Gastroesophageal sphincter (tissue), 3 donors: ENCODE measurements at regions not wholly inside any gene's neighbourhood (a gene's known extent, or its start where the extent isn't known, plus 50 kb on each side); places are given as distances from the start of the nearest gene placed in this dataset.

Experiments
- EP300 ChIP-seq: sonication (generic); formaldehyde crosslinking; IDR thresholded peaks from one replicate; pipeline ENCODE4 v1.6.1; 2017; ENCODE audit warnings: antibody characterized with exemption, mild to moderate bottlenecking
- POLR2A ChIP-seq, 2 donors: fragments of 450-650 bp; IDR thresholded peaks; one replicate each; pipeline ENCODE4 v1.6.1; 2017; ENCODE audit warnings: antibody characterized with exemption in 2 of 2, mild to moderate bottlenecking in 2 of 2, moderate library complexity in 1 of 2
- POLR2AphosphoS5 ChIP-seq: sonication (generic); formaldehyde crosslinking; IDR thresholded peaks from one replicate; pipeline ENCODE4 v1.6.1; 2017; ENCODE audit warnings: antibody characterized with exemption
- TF ChIP-seq, protein P1 (sequence below), 4 experiments: fragments of 200-600 bp in 2 of 4; fragments of 450-650 bp in 2 of 4; sonication (generic) in 1 of 4; IDR thresholded peaks; one replicate each; pipeline ENCODE4 v1.5.1; 2017 to 2019; ENCODE audit warnings: antibody characterized with exemption in 4 of 4, mild to moderate bottlenecking in 2 of 4, moderate library complexity in 2 of 4

DNA sequence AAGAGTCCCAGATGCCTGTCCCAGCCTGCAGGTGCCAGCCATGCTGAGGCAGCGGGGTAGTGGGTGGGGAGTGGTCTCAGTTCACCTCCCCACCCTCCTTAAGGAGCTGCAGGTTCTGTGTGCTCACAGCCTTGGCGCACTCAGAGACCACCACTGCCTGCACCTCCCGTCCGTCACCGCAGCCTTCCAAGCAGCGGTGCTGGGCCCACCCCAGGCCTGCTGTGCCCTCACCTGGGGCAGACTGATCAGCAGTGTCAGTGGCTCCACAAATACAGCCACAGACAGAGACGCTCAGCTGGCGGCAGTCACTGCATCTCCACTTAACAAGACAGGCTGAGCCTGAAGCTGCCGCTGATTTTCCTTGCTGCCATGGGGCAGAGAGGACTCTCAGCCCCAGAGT, 120.2 kb downstream of the RFLNA start:
- TF ChIP-seq, protein P1, sequence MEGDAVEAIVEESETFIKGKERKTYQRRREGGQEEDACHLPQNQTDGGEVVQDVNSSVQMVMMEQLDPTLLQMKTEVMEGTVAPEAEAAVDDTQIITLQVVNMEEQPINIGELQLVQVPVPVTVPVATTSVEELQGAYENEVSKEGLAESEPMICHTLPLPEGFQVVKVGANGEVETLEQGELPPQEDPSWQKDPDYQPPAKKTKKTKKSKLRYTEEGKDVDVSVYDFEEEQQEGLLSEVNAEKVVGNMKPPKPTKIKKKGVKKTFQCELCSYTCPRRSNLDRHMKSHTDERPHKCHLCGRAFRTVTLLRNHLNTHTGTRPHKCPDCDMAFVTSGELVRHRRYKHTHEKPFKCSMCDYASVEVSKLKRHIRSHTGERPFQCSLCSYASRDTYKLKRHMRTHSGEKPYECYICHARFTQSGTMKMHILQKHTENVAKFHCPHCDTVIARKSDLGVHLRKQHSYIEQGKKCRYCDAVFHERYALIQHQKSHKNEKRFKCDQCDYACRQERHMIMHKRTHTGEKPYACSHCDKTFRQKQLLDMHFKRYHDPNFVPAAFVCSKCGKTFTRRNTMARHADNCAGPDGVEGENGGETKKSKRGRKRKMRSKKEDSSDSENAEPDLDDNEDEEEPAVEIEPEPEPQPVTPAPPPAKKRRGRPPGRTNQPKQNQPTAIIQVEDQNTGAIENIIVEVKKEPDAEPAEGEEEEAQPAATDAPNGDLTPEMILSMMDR (IDR thresholded peaks at IDR 0.05), result no peak
- TF ChIP-seq POLR2AphosphoS5 (no peak), EP300 (no peak), POLR2A (IDR thresholded peaks at IDR 0.05) (no peak)
